Neural progenitor cell (in vitro differentiated cells): ENCODE measurements at regions not wholly inside any gene's neighbourhood (a gene's known extent, or its start where the extent isn't known, plus 50 kb on each side); places are given as distances from the start of the nearest gene placed in this dataset.

Source experiments
- EZH2 ChIP-seq: fragments of 200-600 bp; sonication (generic); IDR thresholded peaks from 2 replicates; pipeline ENCODE4 v1.6.1; 2017; ENCODE audit warnings: antibody characterized with exemption, mild to moderate bottlenecking, moderate library complexity
- EZH2phosphoT487 ChIP-seq: fragments of 200-600 bp; sonication (generic); IDR thresholded peaks from 2 replicates; pipeline ENCODE4 v1.6.1; 2017; ENCODE audit warnings: antibody characterized with exemption
- TF ChIP-seq, protein P1 (sequence below): fragments of 200-600 bp; sonication (generic); IDR thresholded peaks from 2 replicates; pipeline ENCODE4 v1.5.1; 2017; ENCODE audit warnings: antibody characterized with exemption, mild to moderate bottlenecking

DNA sequence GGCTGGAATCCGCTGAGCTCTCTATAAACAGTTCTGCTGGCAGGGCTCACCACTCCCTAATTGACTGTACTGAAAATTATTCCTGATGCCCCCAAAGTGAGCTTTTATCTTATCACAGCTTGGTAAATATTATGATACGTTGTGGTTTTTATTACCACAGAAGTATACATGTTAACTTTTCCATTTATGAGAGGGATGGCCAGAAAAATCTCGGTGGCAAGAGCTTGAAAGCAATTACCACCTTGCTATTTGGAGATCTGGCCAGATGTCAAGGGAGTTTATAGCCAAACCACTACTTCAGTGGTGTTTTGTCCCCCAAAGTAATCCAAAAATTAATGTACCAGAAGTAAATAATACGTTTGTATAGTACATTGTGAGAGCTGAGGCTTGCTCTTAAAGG lies 75.4 kb upstream of the RCN1 start:
- TF ChIP-seq, protein P1, sequence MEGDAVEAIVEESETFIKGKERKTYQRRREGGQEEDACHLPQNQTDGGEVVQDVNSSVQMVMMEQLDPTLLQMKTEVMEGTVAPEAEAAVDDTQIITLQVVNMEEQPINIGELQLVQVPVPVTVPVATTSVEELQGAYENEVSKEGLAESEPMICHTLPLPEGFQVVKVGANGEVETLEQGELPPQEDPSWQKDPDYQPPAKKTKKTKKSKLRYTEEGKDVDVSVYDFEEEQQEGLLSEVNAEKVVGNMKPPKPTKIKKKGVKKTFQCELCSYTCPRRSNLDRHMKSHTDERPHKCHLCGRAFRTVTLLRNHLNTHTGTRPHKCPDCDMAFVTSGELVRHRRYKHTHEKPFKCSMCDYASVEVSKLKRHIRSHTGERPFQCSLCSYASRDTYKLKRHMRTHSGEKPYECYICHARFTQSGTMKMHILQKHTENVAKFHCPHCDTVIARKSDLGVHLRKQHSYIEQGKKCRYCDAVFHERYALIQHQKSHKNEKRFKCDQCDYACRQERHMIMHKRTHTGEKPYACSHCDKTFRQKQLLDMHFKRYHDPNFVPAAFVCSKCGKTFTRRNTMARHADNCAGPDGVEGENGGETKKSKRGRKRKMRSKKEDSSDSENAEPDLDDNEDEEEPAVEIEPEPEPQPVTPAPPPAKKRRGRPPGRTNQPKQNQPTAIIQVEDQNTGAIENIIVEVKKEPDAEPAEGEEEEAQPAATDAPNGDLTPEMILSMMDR = no peak
- TF ChIP-seq EZH2phosphoT487 = no peak
- TF ChIP-seq EZH2 = no peak
